ENCODE measurements at regions not wholly inside any gene's neighbourhood (a gene's known extent, or its start where the extent isn't known, plus 50 kb on each side); places are given as distances from the start of the nearest gene placed in this dataset.

DNA sequence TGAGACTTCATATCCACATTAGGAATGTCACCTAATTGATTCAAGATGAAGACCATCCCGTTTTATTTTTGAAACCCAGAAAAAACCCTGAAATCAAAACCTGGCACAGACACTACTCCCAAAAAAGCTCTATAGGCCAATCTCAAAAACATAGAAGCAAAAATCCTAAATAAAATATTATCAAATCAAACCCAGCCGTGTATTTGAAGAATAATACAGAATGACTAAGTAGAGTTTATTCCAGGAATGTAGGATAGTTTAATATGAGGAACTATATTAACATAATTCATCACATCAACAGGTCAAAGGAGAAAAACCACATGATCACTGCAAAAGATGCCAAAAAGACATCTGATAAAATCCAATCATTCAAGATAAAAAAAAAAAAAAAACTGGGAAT, 167.1 kb downstream of the ACTL7B start:
- no peaks in the 10 kb centered on the region for H3K9me1 ChIP-seq (ENCODE audit: insufficient read depth, low read length)
- no CpG with 5 or more reads among the region's 2 CpGs for WGBS, 2 experiments (ENCODE audit: extremely low coverage in 2 of 2, insufficient read length in 1 of 2)
- dilution Hi-C loops (cut with HindIII; ENCODE audit: low sequenced_read_pairs, unreplicated experiment) (no loop called here), intact Hi-C loops (cut with micrococcal nuclease) (no loop called here), in situ Hi-C loops (cut with MboI; ENCODE audit: low sequenced_read_pairs) (no loop called here)
- H2AFZ ChIP-seq (replicated peaks; ENCODE audit: low read length, poor library complexity) = no peak overlapping the region
- no peaks in the 10 kb centered on the region for H4K20me1 ChIP-seq (ENCODE audit: insufficient read depth, low read length)
- DNase-seq (no peak), ATAC-seq (ENCODE audit: low read depth) (no peak)
- H2BK5ac ChIP-seq (ENCODE audit: low read depth, low read length, poor library complexity, severe bottlenecking) = no peak overlapping the region
- TF ChIP-seq FOS (IDR thresholded peaks at IDR 0.05; ENCODE audit: low read depth, low read length) (no peak), RFX5 (IDR thresholded peaks at IDR 0.05; ENCODE audit: low read depth, low read length) (no peak), MAZ (IDR thresholded peaks at IDR 0.05; ENCODE audit: borderline replicate concordance, low read depth, low read length) (no peak), MAFK (IDR thresholded peaks at IDR 0.05; ENCODE audit: low read depth, low read length) (no peak), BHLHE40 (IDR thresholded peaks at IDR 0.05; ENCODE audit: low read depth, low read length) (no peak), CEBPB (IDR thresholded peaks at IDR 0.05; ENCODE audit: low read depth, low read length) (no peak), SMC3 (IDR thresholded peaks at IDR 0.05; ENCODE audit: low read depth, low read length) (no peak), CHD1 (IDR thresholded peaks at IDR 0.05; ENCODE audit: low read depth, low read length) (no peak), POLR2A (IDR thresholded peaks at IDR 0.05; ENCODE audit: low read depth, low read length) (no peak), MXI1 (IDR thresholded peaks at IDR 0.05; ENCODE audit: borderline replicate concordance, low read depth, low read length) (no peak), NFE2L2 (IDR thresholded peaks at IDR 0.05; ENCODE audit: low read depth, low read length) (no peak), RCOR1 (IDR thresholded peaks at IDR 0.05; ENCODE audit: insufficient replicate concordance, low read length) (no peak), RAD21 (IDR thresholded peaks at IDR 0.05; ENCODE audit: low read length) (no peak)
- TF ChIP-seq, protein P1, sequence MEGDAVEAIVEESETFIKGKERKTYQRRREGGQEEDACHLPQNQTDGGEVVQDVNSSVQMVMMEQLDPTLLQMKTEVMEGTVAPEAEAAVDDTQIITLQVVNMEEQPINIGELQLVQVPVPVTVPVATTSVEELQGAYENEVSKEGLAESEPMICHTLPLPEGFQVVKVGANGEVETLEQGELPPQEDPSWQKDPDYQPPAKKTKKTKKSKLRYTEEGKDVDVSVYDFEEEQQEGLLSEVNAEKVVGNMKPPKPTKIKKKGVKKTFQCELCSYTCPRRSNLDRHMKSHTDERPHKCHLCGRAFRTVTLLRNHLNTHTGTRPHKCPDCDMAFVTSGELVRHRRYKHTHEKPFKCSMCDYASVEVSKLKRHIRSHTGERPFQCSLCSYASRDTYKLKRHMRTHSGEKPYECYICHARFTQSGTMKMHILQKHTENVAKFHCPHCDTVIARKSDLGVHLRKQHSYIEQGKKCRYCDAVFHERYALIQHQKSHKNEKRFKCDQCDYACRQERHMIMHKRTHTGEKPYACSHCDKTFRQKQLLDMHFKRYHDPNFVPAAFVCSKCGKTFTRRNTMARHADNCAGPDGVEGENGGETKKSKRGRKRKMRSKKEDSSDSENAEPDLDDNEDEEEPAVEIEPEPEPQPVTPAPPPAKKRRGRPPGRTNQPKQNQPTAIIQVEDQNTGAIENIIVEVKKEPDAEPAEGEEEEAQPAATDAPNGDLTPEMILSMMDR (conservative IDR thresholded peaks at IDR 0.05; ENCODE audit: low read depth, low read length) = no peak
- TF ChIP-seq, protein P2, sequence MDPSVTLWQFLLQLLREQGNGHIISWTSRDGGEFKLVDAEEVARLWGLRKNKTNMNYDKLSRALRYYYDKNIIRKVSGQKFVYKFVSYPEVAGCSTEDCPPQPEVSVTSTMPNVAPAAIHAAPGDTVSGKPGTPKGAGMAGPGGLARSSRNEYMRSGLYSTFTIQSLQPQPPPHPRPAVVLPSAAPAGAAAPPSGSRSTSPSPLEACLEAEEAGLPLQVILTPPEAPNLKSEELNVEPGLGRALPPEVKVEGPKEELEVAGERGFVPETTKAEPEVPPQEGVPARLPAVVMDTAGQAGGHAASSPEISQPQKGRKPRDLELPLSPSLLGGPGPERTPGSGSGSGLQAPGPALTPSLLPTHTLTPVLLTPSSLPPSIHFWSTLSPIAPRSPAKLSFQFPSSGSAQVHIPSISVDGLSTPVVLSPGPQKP (IDR thresholded peaks at IDR 0.05; ENCODE audit: borderline replicate concordance, low read depth, low read length) = no peak
- TF ChIP-seq, protein P3, sequence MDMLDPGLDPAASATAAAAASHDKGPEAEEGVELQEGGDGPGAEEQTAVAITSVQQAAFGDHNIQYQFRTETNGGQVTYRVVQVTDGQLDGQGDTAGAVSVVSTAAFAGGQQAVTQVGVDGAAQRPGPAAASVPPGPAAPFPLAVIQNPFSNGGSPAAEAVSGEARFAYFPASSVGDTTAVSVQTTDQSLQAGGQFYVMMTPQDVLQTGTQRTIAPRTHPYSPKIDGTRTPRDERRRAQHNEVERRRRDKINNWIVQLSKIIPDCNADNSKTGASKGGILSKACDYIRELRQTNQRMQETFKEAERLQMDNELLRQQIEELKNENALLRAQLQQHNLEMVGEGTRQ (IDR thresholded peaks at IDR 0.05; ENCODE audit: low read depth, low read length) = no peak
- H4K91ac ChIP-seq (ENCODE audit: insufficient read depth, low read depth, low read length) = no peak overlapping the region
- H4K8ac ChIP-seq (ENCODE audit: low read depth in 2 of 2, low read length in 2 of 2) = no peak overlapping the region
- no peak overlapping the region for H3K18ac ChIP-seq (ENCODE audit: low read depth, low read length)
- no TSS peak for BruUV-seq (replicated peaks)
- H3K79me1 ChIP-seq (ENCODE audit: low read depth in 1 of 2, low read length in 2 of 2) = no peaks in the 10 kb centered on the region
- no peak overlapping the region for H4K5ac ChIP-seq (ENCODE audit: low read depth, low read length)
- no peak overlapping the region for H2AK5ac ChIP-seq (ENCODE audit: low read depth, low read length)
- H3K27ac ChIP-seq (ENCODE audit: insufficient read depth, low read length) = no peak overlapping the region
- H2BK15ac ChIP-seq (ENCODE audit: low read depth, low read length) = no peak overlapping the region
- no peak overlapping the region for H3K56ac ChIP-seq (ENCODE audit: extremely low read depth, insufficient read depth, low read length)
- no peaks in the 10 kb centered on the region for H3K36me3 ChIP-seq (ENCODE audit: control insufficient read depth, insufficient read depth, low read length)
- H3K9me3 ChIP-seq (ENCODE audit: control insufficient read depth, insufficient read depth, low read length) = no peaks in the 10 kb centered on the region; the same call in 1 of the 2 replicates
- H3K27me3 ChIP-seq (ENCODE audit: control insufficient read depth, insufficient read depth, low read length) = no peaks in the 10 kb centered on the region
- ChIA-PET CTCF (no interaction called here), POLR2A (ENCODE audit: unreplicated experiment) (no interaction called here)
- H3K23ac ChIP-seq (ENCODE audit: low read depth, low read length) = no peak overlapping the region
- H3K4me2 ChIP-seq (ENCODE audit: low read depth, low read length) = no peak overlapping the region
- no peak overlapping the region for H2AK9ac ChIP-seq (replicated peaks; ENCODE audit: low read depth, low read length, poor library complexity)
- H2BK120ac ChIP-seq (ENCODE audit: low read depth, low read length) = no peak overlapping the region
- H3K4me3 ChIP-seq (ENCODE audit: insufficient read depth, low read depth, low read length) = no peak overlapping the region
- H3K4me1 ChIP-seq (ENCODE audit: control insufficient read depth, insufficient read depth, low read length) = no peaks in the 10 kb centered on the region
- no peak overlapping the region for H3K4ac ChIP-seq (ENCODE audit: low read depth, low read length)
- no peak overlapping the region for H3K9ac ChIP-seq (ENCODE audit: low read depth, low read length)
- no peak overlapping the region for H3K14ac ChIP-seq (replicated peaks; ENCODE audit: low read depth, low read length)
- no peak overlapping the region for H2BK20ac ChIP-seq (ENCODE audit: low read depth, low read length)
